Activated CD4-positive, alpha-beta T cell treated with anti-CD3 and anti-CD28 coated beads for 1 hour (primary cell): ENCODE measurements at regions not wholly inside any gene's neighbourhood (a gene's known extent, or its start where the extent isn't known, plus 50 kb on each side); places are given as distances from the start of the nearest gene placed in this dataset.

Experiments used
- DNase-seq: peaks from one replicate; pipeline ENCODE4 v3.0.0-alpha.2; 2020

DNA sequence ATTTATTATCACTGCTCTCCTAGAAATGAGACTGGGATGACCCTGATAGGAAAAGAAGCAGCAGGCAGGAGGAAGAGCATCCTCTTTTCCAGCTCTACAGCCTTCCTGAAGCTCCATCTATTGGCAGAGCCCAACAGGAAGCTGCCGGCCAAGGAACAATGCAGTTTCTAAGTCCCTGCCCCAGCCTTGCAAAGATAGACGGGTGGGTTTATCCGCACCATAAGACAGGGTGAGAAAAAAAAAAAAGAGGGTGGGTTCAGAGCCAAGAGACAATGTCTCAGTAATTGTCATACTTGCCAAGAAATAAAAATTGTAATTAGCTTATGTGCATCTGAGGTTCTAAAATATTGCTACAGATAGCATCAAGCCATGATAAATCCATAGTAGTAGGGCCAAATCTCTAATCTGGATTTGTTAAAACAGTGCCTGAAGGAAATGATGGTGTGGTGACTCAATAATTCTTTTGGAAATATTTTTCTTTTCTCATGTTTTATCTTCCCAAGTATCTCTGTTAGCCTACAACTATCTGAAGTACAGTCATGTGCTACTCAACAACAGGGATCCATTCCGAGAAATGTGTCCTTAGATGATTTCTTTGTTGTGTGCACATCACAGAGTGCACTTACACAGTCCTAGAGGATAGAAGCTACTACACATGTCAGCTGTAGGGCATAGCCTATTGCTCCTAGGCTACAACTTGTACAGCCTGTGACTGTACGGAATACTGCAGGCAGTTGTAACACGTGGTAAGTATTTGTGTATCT is 242.9 kb upstream of the CXCL12 start:
- DNase-seq, result no peak

DNA sequence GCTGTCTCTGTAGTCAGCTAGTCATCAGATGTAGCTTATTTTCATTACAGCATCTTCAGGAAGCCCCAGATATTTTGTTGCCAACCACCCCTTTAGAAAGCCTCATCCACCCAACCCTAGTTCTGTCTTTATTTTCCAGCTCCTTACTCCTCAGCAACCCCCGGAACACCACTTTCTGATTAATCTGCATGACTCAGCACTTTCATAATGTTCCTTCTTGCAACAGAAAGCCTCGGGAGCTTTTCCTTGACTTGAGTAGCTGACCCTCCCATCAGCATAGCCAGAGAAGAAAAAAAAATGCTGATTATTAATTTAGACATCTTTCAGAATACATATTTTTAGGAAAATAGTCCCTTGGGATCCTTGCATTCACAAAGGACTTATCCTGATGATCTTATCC is 244.0 kb upstream of the CXCL12 start:
- no peak for DNase-seq

DNA sequence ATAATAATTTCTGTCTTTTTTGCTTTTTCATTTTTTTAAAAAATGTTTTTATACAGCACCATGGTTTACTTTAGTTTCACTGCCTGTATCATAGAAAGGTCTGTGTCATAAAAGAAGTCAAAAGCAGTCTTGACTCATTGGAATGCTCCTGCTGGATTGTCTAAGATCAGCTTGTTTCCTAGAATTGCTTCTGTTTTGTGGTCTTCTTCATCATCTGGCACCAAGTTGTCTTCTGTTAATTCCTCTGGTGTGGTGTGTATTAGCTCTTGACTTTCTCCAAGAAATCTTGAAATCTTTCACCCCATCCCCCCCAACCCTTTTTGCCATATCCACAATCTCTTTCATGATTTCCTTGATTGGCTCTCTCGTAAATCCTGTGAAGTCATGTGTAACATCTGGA is 250.3 kb upstream of the CXCL12 start:
- no peak for DNase-seq

DNA sequence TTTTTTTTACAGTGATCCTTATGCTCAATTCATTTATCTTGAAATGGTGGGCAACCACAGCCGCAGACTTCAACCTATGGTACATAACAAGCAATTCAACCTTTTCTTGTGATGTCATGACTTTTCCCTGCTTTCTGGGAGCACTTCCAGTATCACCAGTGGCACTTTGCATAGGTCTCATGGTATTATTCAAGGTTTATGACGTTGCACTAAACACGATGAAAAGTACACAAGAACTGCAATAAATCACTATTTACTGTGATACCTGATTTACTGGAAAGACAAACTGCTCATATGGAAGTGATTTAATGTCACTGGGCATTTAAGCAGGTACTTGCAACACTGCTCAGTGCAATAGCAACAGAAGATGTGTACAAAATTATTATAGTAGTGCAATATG is 251.7 kb upstream of the CXCL12 start:
- DNase-seq, result no peak

DNA sequence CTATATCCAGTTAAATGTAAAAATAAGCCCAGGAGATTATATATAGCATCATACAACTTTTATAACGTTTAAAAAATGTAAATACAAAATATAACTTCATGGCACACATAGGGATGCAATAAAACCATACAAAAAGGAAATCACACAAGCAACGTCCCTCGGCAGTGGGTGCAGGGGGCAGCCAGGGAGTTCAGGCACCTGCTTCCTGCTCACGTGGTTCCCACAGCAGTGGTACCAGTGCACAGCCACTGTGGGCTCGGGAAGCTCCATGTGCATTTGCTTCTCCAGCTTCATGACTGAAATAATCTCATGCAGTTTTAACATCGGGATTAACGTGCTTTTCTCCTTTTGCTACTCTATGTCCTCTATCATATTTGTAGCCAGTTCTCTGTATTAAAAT is 255.5 kb upstream of the CXCL12 start:
- DNase-seq, result no peak

DNA sequence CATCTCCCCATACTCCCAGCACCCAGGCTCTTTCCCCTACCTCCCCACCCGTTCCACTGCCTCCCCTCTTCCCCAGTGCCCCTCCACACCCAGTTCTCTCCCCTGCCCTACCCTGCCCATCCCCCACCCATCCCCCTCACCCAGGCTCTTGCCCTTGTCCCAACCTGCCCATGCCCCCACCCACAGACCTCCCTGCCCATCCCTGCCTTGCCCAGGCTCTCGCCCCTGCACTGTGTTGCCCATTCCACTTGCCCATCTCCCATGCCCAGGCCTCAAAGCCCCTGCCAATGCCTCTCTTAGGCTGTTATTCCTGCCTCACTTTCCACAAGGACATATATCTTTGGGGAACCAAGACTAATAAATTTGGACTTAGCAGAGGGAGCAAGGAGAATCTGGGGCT is 262.6 kb upstream of the CXCL12 start:
- DNase-seq, result no peak

DNA sequence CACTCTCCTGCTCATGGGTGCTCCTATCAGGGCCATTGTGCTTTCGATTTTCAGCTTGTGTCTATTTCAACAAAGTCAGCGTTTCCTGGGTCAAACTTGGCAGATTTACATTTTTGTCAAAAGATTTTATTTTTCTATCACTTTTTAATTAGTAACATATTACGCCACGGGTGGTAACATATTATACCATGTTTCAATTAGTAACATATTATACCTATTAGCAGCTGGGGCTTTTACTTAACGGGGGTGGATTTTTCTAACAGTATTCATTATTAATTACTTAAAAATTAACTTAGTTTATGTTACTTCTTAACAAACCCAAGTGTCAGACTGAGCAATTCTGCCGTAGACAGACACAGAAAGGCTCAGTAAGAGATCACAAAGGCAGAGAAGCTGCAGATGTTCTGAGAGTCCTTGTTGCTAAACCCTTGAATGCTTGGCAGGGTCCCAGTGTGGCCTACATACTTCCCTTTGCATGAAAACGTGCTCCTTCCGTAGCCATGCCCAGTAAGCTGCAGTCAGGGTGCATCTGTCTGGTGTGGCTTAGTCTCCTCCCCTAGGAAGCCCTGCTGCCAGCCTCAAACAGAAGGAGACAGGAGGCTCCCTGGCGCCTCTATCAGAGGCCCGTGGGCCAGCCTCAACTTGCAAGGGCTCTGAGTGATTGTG is 263.1 kb upstream of the CXCL12 start:
- no peak for DNase-seq

DNA sequence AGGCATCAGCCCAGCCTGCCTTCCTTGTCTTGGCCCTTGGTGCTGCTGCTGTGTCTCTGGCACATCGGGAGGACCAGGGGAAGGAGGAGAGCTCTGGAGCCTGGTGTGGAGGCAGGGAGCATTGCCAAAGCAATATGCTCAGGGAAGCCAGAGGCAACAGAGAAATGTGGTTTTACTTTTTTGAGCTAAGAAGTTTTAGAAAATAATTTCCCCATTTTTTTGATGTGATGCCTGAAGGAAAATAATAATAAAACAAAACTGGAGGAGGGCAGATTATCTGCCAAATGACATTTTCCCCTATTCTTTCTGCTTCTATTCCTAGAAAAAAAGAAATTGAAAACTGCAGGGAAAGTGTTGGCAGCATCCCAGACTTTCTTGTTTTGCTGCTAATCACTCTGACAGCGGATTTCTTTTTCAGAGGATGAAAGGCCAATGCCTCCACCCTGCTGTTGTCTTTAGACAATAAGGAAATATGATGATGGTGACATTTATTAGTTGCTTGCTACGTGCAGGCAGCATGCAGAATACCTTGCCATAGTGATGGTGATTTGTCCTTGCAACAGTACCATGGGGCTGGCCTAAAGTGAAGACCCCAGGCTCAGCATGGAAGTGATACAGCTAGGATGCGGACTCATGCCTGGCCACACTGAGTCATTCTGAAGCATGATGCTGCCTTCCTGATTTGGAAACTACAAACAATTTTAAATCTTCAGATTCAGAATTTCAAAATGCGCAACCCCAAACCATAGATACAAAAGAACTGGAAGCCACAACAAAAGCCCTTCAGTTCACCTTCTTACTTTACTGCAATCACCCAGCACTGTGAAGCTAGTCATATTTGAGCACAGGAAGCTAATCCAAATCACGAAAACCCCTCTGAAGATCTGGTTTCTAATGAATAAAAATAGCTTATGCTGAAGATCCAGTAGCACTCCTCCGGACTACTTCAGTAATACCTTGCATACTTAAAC is 260.2 kb upstream of the TMEM72 start:
- DNase-seq, result no peak

DNA sequence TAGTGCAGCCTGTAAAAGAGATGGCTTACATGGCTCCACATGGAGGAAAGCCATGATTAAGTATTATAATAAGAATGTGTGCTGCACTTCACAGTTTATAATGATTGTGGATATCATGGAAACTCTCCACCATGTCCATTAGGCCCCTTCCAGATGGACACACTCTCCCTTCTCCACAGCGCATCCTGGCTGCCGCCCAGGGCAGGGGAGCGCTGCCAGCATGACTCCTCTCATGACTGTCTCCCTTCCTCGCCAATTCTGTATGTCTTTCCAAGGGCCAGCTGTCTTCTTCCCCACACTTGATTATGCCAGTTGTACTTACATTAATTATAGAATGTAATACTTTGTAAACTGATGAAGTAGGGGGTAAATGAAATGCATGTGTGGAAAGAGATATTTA is 259.3 kb upstream of the TMEM72 start:
- no peak for DNase-seq

DNA sequence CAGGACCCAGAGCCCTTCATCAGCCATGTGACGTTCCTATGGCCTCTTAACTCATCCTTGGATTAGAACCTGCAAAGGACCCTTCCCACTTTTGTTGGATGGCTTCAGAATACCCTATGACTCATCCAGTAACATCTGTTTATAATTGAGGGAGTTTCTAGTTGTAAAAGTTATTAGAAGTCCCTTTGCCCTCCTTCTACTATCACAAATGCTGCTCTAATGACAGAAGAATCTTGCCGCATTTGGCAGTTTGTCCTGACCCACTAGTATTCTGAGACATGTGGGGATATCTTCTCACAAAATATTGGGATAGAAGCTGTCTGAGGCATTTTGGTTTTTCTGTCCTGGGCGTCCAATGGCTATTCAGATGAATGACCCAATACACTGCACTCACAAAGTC is 251.8 kb upstream of the TMEM72 start:
- no peak for DNase-seq

DNA sequence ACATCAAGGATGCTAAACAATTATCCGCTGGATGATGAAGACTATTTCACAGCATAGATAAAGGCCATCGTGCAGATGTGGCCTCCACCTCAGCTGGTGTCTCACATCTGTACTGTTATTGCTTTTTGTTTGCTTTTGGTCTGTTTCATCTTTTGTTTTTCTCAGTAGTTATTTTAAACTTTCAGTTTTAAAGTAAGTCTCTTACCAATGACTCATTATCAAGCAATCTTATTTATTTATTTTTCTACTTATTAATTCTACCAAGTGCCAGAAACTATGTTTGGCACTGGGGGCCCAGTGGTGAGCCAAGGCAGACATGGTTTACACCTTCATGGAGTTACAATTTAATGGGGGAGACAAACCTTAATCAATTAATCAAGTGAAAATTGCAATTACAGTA is 250.9 kb upstream of the TMEM72 start:
- no peak for DNase-seq

DNA sequence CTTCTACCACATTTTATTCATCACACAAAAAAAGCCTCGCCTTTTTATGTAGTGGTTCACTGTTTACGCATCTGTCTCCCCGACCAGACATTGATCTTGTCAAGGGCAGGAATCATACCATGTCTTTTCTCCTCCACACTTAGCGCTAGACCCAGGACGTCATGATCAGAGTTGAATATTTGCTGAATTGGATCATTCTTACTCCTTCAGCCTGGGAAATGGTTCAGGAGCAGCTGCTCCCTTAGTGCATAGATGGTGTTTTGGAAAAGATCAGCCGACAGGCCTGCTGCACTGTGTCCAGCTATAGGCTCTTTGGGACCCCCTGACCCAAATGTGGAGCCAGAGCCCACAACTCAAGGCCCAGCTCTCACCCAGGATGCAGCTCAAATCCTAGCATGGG is 249.1 kb upstream of the TMEM72 start:
- no peak for DNase-seq

DNA sequence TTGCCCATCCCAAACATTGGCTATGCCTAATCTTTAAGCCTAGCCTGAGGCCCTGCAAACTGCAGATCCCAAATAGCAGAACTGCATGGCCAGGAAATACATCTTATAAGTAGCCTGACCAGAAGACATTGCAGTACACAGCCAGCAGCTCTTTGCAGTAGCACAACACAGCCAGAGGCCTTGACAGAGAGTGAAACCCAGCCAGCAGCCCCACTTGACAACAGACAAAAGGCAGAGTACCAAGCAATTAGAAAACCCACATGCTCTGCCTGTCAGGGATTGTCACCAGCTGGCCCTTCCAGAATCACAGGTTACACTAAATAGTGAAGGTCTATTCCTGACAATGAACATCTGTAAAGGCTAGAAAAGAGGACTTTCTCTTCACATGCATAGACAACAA is 242.8 kb upstream of the TMEM72 start:
- no peak for DNase-seq

DNA sequence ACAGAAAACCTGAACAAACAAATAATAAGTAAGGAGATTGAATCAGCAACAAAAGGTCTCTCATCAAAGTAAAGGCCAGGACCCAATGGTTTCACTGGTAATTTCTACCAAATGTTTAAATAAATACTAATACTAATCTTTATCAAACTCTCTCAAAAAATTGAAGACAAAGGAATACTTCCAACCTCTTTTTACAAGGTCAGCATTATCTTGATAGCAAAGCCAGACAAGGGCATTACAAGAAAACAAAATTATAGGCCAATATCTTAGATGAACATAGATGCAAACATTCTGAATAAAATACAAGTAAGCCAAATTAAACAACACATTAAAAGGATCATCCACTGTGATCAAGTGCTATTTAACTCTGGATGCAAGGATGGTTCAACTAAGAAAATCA is 239.8 kb upstream of the TMEM72 start:
- no peak for DNase-seq

DNA sequence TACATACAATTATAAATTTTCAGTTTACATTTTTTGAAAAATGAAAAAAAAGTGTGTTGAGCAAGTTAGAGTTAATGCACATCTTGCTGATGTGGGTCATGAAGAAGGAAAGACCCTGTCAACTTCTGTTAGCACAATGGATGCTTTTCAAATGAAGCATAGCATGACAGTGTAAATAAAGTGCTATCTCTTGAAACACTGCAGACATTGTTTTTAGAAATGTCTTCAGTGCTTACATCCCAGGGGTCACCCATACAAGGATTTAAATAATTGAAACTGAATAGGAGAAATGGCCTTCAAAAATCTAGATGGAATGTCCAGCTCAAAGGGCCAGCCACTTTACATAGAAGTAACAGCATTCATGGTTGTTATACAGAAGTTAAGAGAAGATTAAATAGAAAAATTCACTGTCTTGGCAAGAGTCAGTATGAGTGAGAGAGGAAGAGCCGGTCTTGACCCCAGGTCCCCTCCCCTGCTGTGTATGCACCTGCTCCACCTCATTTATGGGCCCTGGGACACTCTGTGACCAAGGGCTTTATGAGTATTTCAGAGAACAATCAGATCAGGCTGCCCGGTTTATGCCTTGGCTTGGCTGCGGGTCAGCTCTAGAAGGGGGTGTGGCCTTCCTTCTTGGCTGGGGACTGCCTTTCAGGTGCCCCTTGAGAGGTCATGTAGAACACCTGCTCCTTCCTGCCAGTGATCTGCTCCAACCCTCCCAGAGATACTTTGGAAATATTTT is 237.7 kb upstream of the TMEM72 start:
- DNase-seq, result no peak

DNA sequence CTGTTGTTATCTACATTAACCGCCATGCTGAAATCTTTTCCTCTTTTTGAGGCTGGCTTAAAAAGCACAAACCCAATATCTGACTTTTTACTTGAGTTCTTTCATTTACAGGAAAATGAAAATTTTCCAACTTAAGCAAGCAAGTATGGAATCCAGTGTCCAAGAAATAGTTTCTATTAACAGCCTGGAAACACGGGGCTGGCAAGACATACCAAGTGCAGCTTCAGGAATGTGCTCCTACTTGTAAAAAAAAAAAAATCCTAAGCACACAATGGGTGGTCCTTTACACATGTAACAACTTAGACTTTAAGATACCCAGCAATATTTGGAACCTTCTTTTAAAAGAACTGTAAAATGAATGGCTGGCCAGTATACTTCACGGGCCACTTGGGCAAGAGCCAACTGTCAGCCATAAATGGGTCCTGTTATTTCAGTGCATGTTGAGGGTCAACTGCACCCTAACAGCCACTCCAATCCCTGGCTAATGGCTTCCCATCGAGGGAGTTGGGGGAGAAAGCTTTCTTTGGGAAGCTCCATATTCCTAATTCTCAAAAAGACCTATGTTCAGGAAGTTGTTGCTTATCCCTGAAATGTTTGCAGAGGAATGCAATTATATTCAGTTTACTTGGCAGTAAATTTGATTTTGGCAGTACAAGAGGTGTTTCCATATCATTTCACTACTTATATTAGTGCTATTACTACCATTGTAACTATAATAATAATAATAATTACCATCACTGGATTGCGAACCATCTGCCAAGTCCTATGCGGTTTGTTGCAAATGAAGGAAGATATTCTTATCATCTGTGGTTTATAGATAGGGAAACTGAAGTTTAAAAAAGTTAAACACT is 236.4 kb upstream of the TMEM72 start:
- no peak for DNase-seq

DNA sequence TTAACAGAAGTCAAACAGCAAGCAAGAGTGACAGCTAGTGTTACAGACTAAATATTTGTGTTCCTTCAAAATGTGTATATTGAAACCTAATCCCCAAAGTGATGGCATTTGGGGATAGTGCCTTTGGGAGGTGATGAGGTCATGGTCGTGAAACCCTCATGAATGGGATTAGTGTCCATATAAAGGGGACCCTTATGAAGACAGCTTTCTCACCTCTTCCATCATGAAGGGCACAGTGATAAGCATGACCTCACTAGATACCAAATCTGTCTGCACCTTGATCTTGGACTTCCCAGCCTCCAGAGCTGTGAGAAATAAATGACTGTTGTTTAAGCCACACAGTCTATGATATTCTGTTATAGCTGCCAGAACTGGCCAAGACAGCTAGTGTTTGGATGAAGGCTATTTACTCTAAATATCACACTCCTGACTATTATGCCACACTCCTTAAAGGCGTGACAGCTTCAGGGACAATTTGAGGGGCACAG is 235.7 kb upstream of the TMEM72 start:
- DNase-seq, result no peak

DNA sequence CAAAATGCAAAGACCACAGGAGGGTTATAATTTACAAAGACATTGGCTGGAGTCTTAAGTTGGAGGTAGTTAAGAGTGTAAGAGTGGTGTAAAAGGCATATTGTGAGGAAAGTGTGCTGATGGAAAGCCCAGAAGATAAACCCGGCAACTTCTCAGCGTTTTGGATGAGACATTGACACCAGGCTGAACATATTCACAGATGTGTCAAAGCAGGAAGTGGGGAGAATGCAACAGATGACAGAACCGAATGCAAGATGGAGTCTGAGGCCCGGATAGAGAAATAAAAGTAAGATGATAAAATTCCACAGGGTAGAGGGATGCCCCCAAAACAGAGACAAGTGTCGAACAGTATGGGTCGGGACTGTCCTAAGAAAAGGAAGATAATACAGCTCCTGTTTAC is 230.4 kb upstream of the TMEM72 start:
- DNase-seq, result no peak

DNA sequence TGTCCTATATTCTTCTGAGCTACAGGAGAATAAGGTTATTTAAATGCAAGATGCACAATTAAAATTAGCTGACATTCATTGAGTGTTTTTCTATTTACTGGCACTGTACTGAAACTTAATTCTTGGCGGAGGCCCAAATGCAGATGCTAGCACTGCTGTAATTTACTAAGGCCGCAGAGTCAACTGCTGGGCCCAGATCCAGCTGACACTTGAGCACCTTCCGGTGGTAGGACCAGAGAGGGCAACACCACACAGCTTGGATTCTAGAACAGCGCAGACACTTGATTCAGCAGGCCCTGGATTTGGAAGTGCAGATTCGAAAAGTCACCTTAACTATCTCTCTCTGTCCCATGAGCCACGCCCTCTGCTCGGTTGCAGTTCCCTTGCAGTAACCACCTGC is 228.6 kb upstream of the TMEM72 start:
- DNase-seq, result no peak

DNA sequence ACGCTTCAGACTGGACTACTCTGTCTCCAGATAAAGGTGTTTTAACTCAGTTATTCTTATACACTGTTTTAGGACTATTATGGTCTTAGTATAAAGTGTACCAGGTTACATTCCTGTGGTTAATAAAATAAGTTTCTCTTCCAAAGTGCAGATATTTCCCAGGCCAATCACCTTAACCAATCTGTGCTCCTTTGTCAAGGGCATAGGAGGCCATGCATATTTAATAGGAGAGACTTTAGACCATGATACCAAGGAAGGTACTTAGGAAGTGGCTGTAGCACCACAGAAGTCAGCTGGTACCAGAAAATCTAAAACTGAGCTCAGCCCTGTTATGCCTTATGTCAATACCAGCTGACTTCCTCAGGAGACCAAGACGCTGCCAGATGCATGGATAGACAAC is 226.5 kb upstream of the TMEM72 start:
- DNase-seq, result no peak

DNA sequence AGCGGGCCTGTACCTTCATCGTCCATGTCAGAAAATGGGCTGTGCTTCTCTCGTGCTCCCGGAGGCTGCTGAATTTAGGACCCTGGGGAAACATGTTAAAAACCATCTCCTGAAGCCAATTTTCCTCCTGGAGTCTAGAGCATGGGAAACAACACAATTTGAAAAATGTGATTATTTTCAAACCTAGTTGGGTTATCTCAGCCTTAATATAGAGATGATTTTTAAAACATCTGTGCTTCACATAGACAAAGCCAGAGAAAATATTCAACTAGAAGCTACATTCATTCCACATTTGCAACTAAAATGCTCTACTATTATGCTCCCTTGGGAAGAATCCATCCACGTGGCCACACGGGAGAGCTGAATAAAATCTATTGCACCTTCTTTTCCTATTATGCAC is 225.9 kb upstream of the TMEM72 start:
- DNase-seq, result no peak

DNA sequence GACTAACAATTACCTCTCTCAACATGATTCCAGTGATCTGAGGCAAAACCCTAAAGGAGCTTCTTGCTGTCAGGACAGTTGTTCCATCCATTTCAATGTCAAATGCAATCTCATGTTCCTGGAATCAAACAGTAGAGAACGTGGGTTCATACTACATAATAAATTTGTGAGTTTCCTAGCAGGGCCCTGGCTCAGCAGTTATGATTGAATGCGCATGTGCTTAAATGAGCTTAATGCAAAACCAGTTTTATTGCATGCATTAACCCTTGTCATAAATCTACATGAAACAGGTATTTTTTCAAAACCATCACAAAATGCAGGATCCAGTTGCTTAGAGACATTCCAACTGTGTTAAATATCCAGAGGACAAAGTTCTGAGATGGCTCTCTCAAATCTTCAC is 225.4 kb upstream of the TMEM72 start:
- DNase-seq, result no peak
